HCT116 (cell line): ENCODE measurements at regions not wholly inside any gene's neighbourhood (a gene's known extent, or its start where the extent isn't known, plus 50 kb on each side); places are given as distances from the start of the nearest gene placed in this dataset.

Experiments
- ATAC-seq: fragments of 200-7000 bp; cut with Tn5 transposase; 2 replicates; pipeline ENCODE4 v1.9.1; 2020; ENCODE audit warnings: mild to moderate bottlenecking, moderate library complexity
- BruUV-seq: library from RNA; stranded (reverse); fragments of 400-500 nt; replicated peaks from 2 replicates; lab custom pipeline; 2021; lab: Mats Ljungman, UMichigan
- CTCF ChIA-PET: fragments of 300-600 bp; sonication (Branson Sonifier 250); formaldehyde crosslinking; loops from one replicate; lab custom pipeline; 2021; ENCODE audit warnings: antibody characterized with exemption; lab: Charles Lee
- POLR2A ChIA-PET: fragments of 300-600, 350-600 bp; sonication (Branson Sonifier 250); formaldehyde crosslinking; loops from one replicate; lab custom pipeline; 2021; ENCODE audit warnings: antibody characterized with exemption; lab: Charles Lee
- RAD21 ChIA-PET, 2 experiments: fragments of 300-600 bp; sonication (Branson Sonifier 250); formaldehyde crosslinking; loops; one replicate each; lab custom pipeline; 2023; ENCODE audit warnings: low total read pairs in 2 of 2; ENCODE audit not compliant: uncharacterized antibody in 2 of 2, unreplicated experiment in 2 of 2, low non-redundant PET in 1 of 2; lab: Charles Lee
- DNase-seq: peaks from one replicate; pipeline ENCODE4 v3.0.0-alpha.2; 2010; ENCODE audit warnings: low read depth, low spot score
- H2AFZ ChIP-seq: fragments of 200-600 bp; shearing (Covaris generic), sonication (generic); 2 replicates; pipeline ENCODE4 v1.6.1; 2017; ENCODE audit warnings: low read depth, mixed run types, mixed read lengths, antibody characterized with exemption, low read length; ENCODE audit not compliant: poor library complexity, severe bottlenecking
- H3K27ac ChIP-seq: 2 replicates; pipeline ENCODE4 v1.5.1; 2012; ENCODE audit warnings: low read depth, low read length
- H3K27me3 ChIP-seq: fragments of 200-600 bp; sonication (generic); 2 replicates; pipeline ENCODE4 v1.6.1; 2016; ENCODE audit warnings: mixed run types, low read length, mixed read lengths; ENCODE audit not compliant: insufficient read depth
- H3K36me3 ChIP-seq, 2 experiments: fragments of 200-500 bp in 1 of 2; fragments of 200-600 bp in 1 of 2; sonication (Bioruptor generic) in 1 of 2; sonication (generic) in 1 of 2; 2 replicates each; pipeline versions ENCODE4 v1.5.1 to v1.6.1; 2014 to 2016; ENCODE audit warnings: low read length in 2 of 2, inconsistent platforms in 1 of 2, mixed read lengths in 1 of 2, mixed run types in 1 of 2; ENCODE audit not compliant: insufficient read depth in 2 of 2, control insufficient read depth in 1 of 2
- H3K4me1 ChIP-seq, 2 experiments: fragments of 200-600 bp in 1 of 2; sonication (generic) in 1 of 2; 2 replicates each; pipeline versions ENCODE4 v1.5.1 to v1.6.1; 2012 to 2017; ENCODE audit warnings: low read length in 2 of 2, inconsistent platforms in 1 of 2, mild to moderate bottlenecking in 1 of 2, mixed read lengths in 1 of 2, mixed run types in 1 of 2, moderate library complexity in 1 of 2; ENCODE audit not compliant: insufficient read depth in 2 of 2, control insufficient read depth in 1 of 2
- H3K4me2 ChIP-seq: fragments of 200-600 bp; sonication (generic); 2 replicates; pipeline ENCODE4 v1.6.1; 2017; ENCODE audit warnings: mixed run types, low read length, mixed read lengths
- H3K4me3 ChIP-seq, 2 experiments: fragments of 200-600 bp in 1 of 2; sonication (generic) in 1 of 2; replicated peaks in 1 of 2; 2 replicates each; pipeline ENCODE4 v1.5.1; 2011 to 2016; ENCODE audit warnings: low read length in 2 of 2, control low read depth in 1 of 2, low read depth in 1 of 2, mild to moderate bottlenecking in 1 of 2, mixed read lengths in 1 of 2, mixed run types in 1 of 2
- H3K79me2 ChIP-seq: fragments of 200-600 bp; sonication (generic); 2 replicates; pipeline ENCODE4 v1.6.1; 2017; ENCODE audit warnings: mild to moderate bottlenecking, mixed run types, low read length, moderate library complexity, mixed read lengths; ENCODE audit not compliant: insufficient read depth
- H3K9ac ChIP-seq: fragments of 200-600 bp; sonication (generic); 2 replicates; pipeline ENCODE4 v1.6.1; 2016; ENCODE audit warnings: low read length, mixed read lengths
- H3K9me2 ChIP-seq: fragments of 200-600 bp; sonication (generic), shearing (Covaris generic); 2 replicates; pipeline ENCODE4 v1.6.1; 2017; ENCODE audit warnings: mixed run types, mild to moderate bottlenecking, moderate library complexity; ENCODE audit not compliant: insufficient read depth
- H3K9me3 ChIP-seq, 2 experiments: fragments of 200-500 bp in 1 of 2; fragments of 200-600 bp in 1 of 2; sonication (Bioruptor generic) in 1 of 2; sonication (generic) in 1 of 2; 2 replicates each; pipeline ENCODE4 v1.6.1; 2014 to 2017; ENCODE audit warnings: low read length in 2 of 2, mixed read lengths in 2 of 2, inconsistent platforms in 1 of 2, low read depth in 1 of 2, mild to moderate bottlenecking in 1 of 2, mixed run types in 1 of 2, moderate library complexity in 1 of 2; ENCODE audit not compliant: control insufficient read depth in 1 of 2, insufficient read depth in 1 of 2
- H4K20me1 ChIP-seq: fragments of 200-600 bp; sonication (generic), shearing (Covaris generic); 2 replicates; pipeline ENCODE4 v1.6.1; 2017; ENCODE audit warnings: mixed run types, mild to moderate bottlenecking, moderate library complexity; ENCODE audit not compliant: insufficient read depth
- ATF3 ChIP-seq: IDR thresholded peaks from 2 replicates; pipeline ENCODE4 v1.6.1; 2012
- CBX3 ChIP-seq: IDR thresholded peaks from 2 replicates; pipeline ENCODE4 v1.6.1; 2012; ENCODE audit warnings: low read depth
- CEBPB ChIP-seq: IDR thresholded peaks from 2 replicates; pipeline ENCODE4 v1.6.1; 2012; ENCODE audit warnings: low read depth
- CTCF ChIP-seq, 3 experiments: fragments of 200-600 bp in 1 of 3; sonication (generic) in 1 of 3; IDR thresholded peaks in 2 of 3; conservative IDR thresholded peaks in 1 of 3; 2 replicates each; pipeline ENCODE4 v1.5.1; 2012 to 2017; ENCODE audit warnings: low read depth in 2 of 3, low read length in 2 of 3, antibody characterized with exemption in 1 of 3, borderline replicate concordance in 1 of 3, control low read depth in 1 of 3, mild to moderate bottlenecking in 1 of 3, mixed read lengths in 1 of 3, mixed run types in 1 of 3, moderate library complexity in 1 of 3; ENCODE audit not compliant: insufficient read depth in 1 of 3
- EGR1 ChIP-seq: IDR thresholded peaks from 2 replicates; pipeline ENCODE4 v1.6.1; 2012; ENCODE audit warnings: low read depth
- ELF1 ChIP-seq: IDR thresholded peaks from 2 replicates; pipeline ENCODE4 v1.6.1; 2012; ENCODE audit warnings: low read depth, borderline replicate concordance
- POLR2A ChIP-seq: IDR thresholded peaks from 2 replicates; pipeline ENCODE4 v1.7.0; 2011; ENCODE audit warnings: borderline replicate concordance; ENCODE audit not compliant: insufficient read depth, insufficient read length; ENCODE audit errors: extremely low read depth
- SIN3A ChIP-seq: IDR thresholded peaks from 2 replicates; pipeline ENCODE4 v1.6.1; 2012; ENCODE audit warnings: low read depth
- SP1 ChIP-seq: IDR thresholded peaks from 2 replicates; pipeline ENCODE4 v1.6.1; 2012; ENCODE audit warnings: low read depth
- TCF7L2 ChIP-seq: IDR thresholded peaks from 2 replicates; pipeline ENCODE4 v1.7.0; 2011; ENCODE audit warnings: borderline replicate concordance, inconsistent platforms; ENCODE audit not compliant: insufficient read depth, insufficient read length; ENCODE audit errors: extremely low read depth
- ZFX ChIP-seq: fragments of 450-650 bp; IDR thresholded peaks from 2 replicates; pipeline ENCODE4 v1.6.1; 2017
- ZNF274 ChIP-seq: fragments of 200-500 bp; sonication (Bioruptor generic); IDR thresholded peaks from 2 replicates; pipeline ENCODE4 v1.6.1; 2014; ENCODE audit warnings: mild to moderate bottlenecking, low read depth, low read length, inconsistent platforms
- intact Hi-C: fragments of 100-400 bp; cut with micrococcal nuclease; formaldehyde crosslinking; loops from 2 replicates; pipeline ENCODE4 v1.10.0; 2022

- no TSS peak for BruUV-seq
- no peaks in the 10 kb centered on the region for H3K27me3 ChIP-seq
- intact Hi-C loops: no loop called here
- no peaks in the 10 kb centered on the region for H3K79me2 ChIP-seq
- no peaks in the 10 kb centered on the region for H4K20me1 ChIP-seq
- no peak overlapping the region for H3K4me3 ChIP-seq
- H3K4me2 ChIP-seq: no peak overlapping the region
- no peak overlapping the region for H2AFZ ChIP-seq
- ATAC-seq (no peak), DNase-seq (no peak)
- H3K27ac ChIP-seq: no peak overlapping the region
- RAD21 ChIA-PET: no interaction called here
- H3K9me3 ChIP-seq: peaks cover 10 to 15% of the 10 kb centered on the region in 2 experiments; a peak in 2 of 4 replicates
- H3K9me2 ChIP-seq: no peaks in the 10 kb centered on the region
- no peaks in the 10 kb centered on the region for H3K36me3 ChIP-seq
- no peak overlapping the region for H3K9ac ChIP-seq
- POLR2A ChIA-PET: no interaction called here
- no peak for TF ChIP-seq CTCF (IDR thresholded peaks at IDR 0.05 in 2 of 3, conservative IDR thresholded peaks at IDR 0.05 in 1 of 3; ENCODE audit: borderline replicate concordance in 1 of 3, insufficient read depth in 1 of 3, low read depth in 2 of 3, low read length in 2 of 3)
- TF ChIP-seq ELF1: no peak
- TF ChIP-seq CBX3: no peak
- no peak for TF ChIP-seq CEBPB
- no peak for TF ChIP-seq ATF3
- TF ChIP-seq EGR1: no peak
- no peak for TF ChIP-seq SIN3A
- TF ChIP-seq ZFX: no peak
- no peak for TF ChIP-seq ZNF274
- no peak for TF ChIP-seq TCF7L2
- no peak for TF ChIP-seq SP1
- no peak for TF ChIP-seq POLR2A
- H3K4me1 ChIP-seq: no peaks in the 10 kb centered on the region
- CTCF ChIA-PET: no interaction called here
These were observed 348.3 kb upstream of the CDH6 start for GRCh38 chr5:30845194-30845593.
